PFSK-1 (cell line): ENCODE measurements at regions not wholly inside any gene's neighbourhood (a gene's known extent, or its start where the extent isn't known, plus 50 kb on each side); places are given as distances from the start of the nearest gene placed in this dataset.

Experiments
- FOXP2 ChIP-seq: optimal IDR thresholded peaks from 2 replicates; pipeline ENCODE3; 2011; ENCODE audit warnings: borderline replicate concordance, control low read depth, inconsistent platforms; ENCODE audit not compliant: insufficient read depth; ENCODE audit errors: extremely low read length, extremely low read depth
- POLR2AphosphoS5 ChIP-seq: IDR thresholded peaks from 2 replicates; pipeline ENCODE4 v1.6.1; 2012; ENCODE audit warnings: low read depth, mild to moderate bottlenecking, control low read depth, low read length, moderate library complexity
- REST ChIP-seq, 2 experiments: IDR thresholded peaks; 2 replicates each; pipeline versions ENCODE4 v1.6.1 to v1.8.0; 2011 to 2012; ENCODE audit warnings: low read depth in 2 of 2, low read length in 2 of 2, control low read depth in 1 of 2, inconsistent platforms in 1 of 2, mild to moderate bottlenecking in 1 of 2, moderate library complexity in 1 of 2; ENCODE audit not compliant: insufficient read depth in 1 of 2
- SIN3A ChIP-seq: IDR thresholded peaks from 2 replicates; pipeline ENCODE4 v1.6.1; 2012; ENCODE audit warnings: mild to moderate bottlenecking, low read length, moderate library complexity, borderline replicate concordance; ENCODE audit not compliant: insufficient read depth
- TAF1 ChIP-seq: IDR thresholded peaks from 2 replicates; pipeline ENCODE4 v1.6.1; 2012; ENCODE audit warnings: low read length, control low read depth, borderline replicate concordance; ENCODE audit not compliant: insufficient read depth

- TF ChIP-seq SIN3A, result no peak
These were observed 124.0 kb downstream of the LMO4 start for GRCh38 chr1:87452648-87453047.

GRCh38 chr1:87457408-87457807 is 128.7 kb downstream of the LMO4 start:
- TF ChIP-seq REST (IDR thresholded peaks at IDR 0.05; ENCODE audit: insufficient read depth in 1 of 2, low read depth in 2 of 2, low read length in 2 of 2) (no peak), TAF1 (no peak), POLR2AphosphoS5 (no peak), SIN3A (no peak), FOXP2 (no peak)

GRCh38 chr1:87462894-87463293 is 134.2 kb downstream of the LMO4 start:
- TF ChIP-seq REST (IDR thresholded peaks at IDR 0.05; ENCODE audit: insufficient read depth in 1 of 2, low read depth in 2 of 2, low read length in 2 of 2) (no peak), POLR2AphosphoS5 (no peak), FOXP2 (no peak), TAF1 (no peak), SIN3A (no peak)

GRCh38 chr1:87464022-87464490 is 135.4 kb downstream of the LMO4 start:
- no peak for TF ChIP-seq FOXP2
- no peak for TF ChIP-seq TAF1
- TF ChIP-seq REST (IDR thresholded peaks at IDR 0.05; ENCODE audit: insufficient read depth in 1 of 2, low read depth in 2 of 2, low read length in 2 of 2), result no peak
- no peak for TF ChIP-seq POLR2AphosphoS5
- TF ChIP-seq SIN3A, result no peak

- TF ChIP-seq TAF1 (no peak), SIN3A (no peak), REST (IDR thresholded peaks at IDR 0.05; ENCODE audit: insufficient read depth in 1 of 2, low read depth in 2 of 2, low read length in 2 of 2) (no peak), POLR2AphosphoS5 (no peak), FOXP2 (no peak)
These were observed 137.9 kb downstream of the LMO4 start for GRCh38 chr1:87466621-87467020.
